ENCODE measurements at regions not wholly inside any gene's neighbourhood (a gene's known extent, or its start where the extent isn't known, plus 50 kb on each side); places are given as distances from the start of the nearest gene placed in this dataset.

DNA sequence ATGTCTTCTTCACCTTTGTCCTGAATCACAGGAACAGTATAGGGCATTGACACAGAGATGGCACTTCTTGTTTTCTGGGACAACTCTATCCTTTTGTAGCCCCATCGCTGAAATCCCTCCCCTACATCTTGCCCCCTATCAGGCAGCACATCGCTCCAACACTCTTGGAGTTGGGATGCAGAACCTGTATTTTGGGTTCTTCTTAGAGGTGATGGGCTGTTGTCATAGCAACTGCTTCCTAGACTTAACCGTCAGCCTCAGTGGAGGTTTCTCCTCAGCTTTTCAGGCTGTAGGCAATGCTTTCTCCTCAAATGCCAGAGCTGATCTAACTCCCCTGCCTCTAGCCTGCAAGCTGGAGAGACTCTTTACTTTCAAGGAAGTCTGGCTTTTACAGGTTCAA, 99.9 kb upstream of the SPRED2 start:
- Histone ChIP-seq H3K27ac (no peak overlapping the region), H3K27me3 (no peaks in the 10 kb centered on the region), H3K4me1 (no peaks in the 10 kb centered on the region), H3K9me3 (no peaks in the 10 kb centered on the region), H3K36me3 (ENCODE audit: low read depth, missing control alignments) (no peaks in the 10 kb centered on the region), H3K4me3 (no peak overlapping the region)
- no peak for DNase-seq
- 92 to 96% methylated on average over 3 of the region's 3 CpGs for WGBS, 2 donors
- TF ChIP-seq CTCF (IDR thresholded peaks at IDR 0.05) (no peak), POLR2A (IDR thresholded peaks at IDR 0.05) (no peak)
- intact Hi-C loops (cut with DNase I; ENCODE audit: low total_unique reads), result no loop called here

DNA sequence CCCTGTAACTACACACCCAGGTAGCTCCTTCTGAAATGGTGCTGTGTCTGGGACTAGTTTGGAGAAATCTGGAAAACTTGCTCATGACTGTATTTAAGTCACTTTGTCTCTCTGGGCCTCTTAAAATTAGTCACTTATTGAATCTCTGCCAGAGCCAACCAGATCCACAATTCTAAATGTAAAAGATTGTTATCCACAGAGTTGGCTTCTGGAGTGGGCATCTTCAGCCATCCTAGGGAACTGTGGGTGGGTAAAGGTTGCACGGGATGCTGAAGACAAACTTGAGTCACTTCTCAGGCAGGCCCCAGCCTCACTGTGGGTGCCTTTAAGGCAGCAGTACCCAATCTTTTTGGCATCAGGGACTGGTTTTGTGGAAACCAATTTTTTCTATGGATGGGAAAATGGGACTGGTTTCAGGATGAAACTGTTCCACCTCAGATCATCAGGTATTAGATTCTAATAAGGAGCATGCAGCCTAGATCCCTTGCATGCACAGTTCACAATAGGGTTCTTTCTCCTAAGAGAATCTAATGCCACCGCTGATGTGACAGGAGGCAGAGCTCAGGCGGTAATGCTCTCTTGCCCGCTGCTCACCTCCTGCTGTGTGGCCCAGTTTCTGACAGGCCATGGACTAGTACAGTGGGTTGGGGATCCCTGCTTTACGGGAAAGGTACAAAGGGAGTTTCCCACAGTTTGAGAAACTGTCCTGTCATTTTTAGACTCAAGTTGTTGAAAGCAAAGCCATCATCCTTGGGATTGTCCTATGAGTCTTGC, 98.3 kb upstream of the SPRED2 start:
- 95 to 100% methylated on average over 5 of the region's 5 CpGs for WGBS, 2 donors
- DNase-seq, result no peak
- H3K9me3 ChIP-seq, result no peaks in the 10 kb centered on the region
- H3K4me1 ChIP-seq, result no peaks in the 10 kb centered on the region
- no peak overlapping the region for H3K27ac ChIP-seq
- no peak overlapping the region for H3K4me3 ChIP-seq
- no peaks in the 10 kb centered on the region for H3K36me3 ChIP-seq (ENCODE audit: low read depth, missing control alignments)
- intact Hi-C loops (cut with DNase I; ENCODE audit: low total_unique reads), result no loop called here
- no peaks in the 10 kb centered on the region for H3K27me3 ChIP-seq
- no peak for TF ChIP-seq POLR2A (IDR thresholded peaks at IDR 0.05)

DNA sequence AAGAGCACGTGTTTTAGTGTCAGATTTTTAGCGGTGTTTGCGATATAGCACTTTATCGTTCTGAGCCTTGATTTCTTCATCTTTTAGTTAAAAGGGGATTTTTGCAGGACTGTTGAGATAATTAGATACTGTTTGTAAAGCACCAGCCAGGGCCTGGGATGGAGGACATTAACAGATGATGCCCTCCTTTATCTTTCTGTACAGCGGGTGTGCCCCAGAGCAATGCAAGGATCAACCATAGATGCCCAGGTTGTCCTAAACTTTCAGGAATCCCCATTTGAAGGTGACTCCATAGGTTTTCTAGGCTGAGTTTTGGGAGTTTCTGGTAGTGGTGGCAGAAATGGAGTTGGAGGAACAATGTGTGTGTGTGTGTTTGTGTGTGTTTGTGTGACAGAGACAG, 97.0 kb upstream of the SPRED2 start:
- no peak for DNase-seq
- TF ChIP-seq CTCF (IDR thresholded peaks at IDR 0.05) (no peak), POLR2A (IDR thresholded peaks at IDR 0.05) (no peak)
- Histone ChIP-seq H3K27ac (no peak overlapping the region), H3K4me3 (no peak overlapping the region), H3K4me1 (no peaks in the 10 kb centered on the region), H3K36me3 (ENCODE audit: low read depth, missing control alignments) (no peaks in the 10 kb centered on the region), H3K9me3 (no peaks in the 10 kb centered on the region), H3K27me3 (no peaks in the 10 kb centered on the region)
- intact Hi-C loops (cut with DNase I; ENCODE audit: low total_unique reads), result no loop called here
- 91 to 95% methylated on average over 5 of the region's 5 CpGs for WGBS, 2 donors

- 90 to 91% methylated on average over 1 of the region's 1 CpG for WGBS, 2 donors
- DNase-seq, result no peak
- Histone ChIP-seq H3K9me3 (no peaks in the 10 kb centered on the region), H3K4me1 (no peaks in the 10 kb centered on the region), H3K36me3 (ENCODE audit: low read depth, missing control alignments) (no peaks in the 10 kb centered on the region), H3K27me3 (no peaks in the 10 kb centered on the region), H3K4me3 (no peak overlapping the region), H3K27ac (no peak overlapping the region)
- intact Hi-C loops (cut with DNase I; ENCODE audit: low total_unique reads), result no loop called here
- TF ChIP-seq POLR2A (IDR thresholded peaks at IDR 0.05) (no peak), CTCF (IDR thresholded peaks at IDR 0.05) (no peak)
Measured at GRCh38 chr2:65528241-65528574, 95.8 kb upstream of the SPRED2 start.

DNA sequence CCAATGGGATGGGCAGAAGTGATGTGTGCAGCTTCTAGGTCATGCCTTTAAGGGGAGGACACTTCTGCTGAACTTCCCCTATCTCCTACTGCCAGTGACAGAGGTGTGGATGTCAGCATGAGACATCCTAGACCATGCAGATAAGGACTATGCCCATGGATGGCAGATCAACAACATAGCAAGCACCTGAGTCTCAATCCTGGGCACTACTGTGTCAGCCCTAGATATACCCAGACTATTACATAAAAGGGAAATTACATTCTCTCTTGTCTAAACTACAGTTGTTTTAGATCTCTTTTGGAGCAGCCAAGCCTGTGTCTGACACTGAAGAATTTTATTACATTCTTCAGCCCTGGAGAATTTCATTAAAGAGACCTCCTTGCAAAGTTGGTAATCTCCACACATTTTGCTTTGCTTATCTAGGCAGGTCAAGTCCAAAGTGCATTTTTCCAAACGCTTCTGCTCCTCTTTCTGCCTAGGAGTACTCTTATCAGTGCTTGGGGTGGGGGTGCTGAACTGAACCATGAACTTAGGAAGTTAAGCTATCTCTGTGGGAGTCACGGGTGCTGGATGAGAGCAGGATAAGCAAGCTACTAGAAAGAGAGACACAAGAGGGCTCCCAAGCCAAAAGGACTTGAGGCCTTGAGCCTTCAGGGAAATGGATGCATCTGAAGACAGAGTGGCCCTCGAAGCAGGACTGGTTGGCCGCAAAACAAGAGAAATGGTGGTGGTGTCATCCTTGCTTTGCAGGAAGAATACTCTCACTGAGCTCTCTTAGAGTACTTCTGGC, 95.2 kb upstream of the SPRED2 start:
- TF ChIP-seq POLR2A (IDR thresholded peaks at IDR 0.05) (no peak), CTCF (IDR thresholded peaks at IDR 0.05) (no peak)
- no peaks in the 10 kb centered on the region for H3K36me3 ChIP-seq (ENCODE audit: low read depth, missing control alignments)
- 52 to 65% methylated on average over 4 of the region's 4 CpGs for WGBS, 2 donors
- H3K4me3 ChIP-seq, result no peak overlapping the region
- H3K27ac ChIP-seq, result no peak overlapping the region
- intact Hi-C loops (cut with DNase I; ENCODE audit: low total_unique reads), result no loop called here
- no peak for DNase-seq
- no peaks in the 10 kb centered on the region for H3K4me1 ChIP-seq
- no peaks in the 10 kb centered on the region for H3K27me3 ChIP-seq
- no peaks in the 10 kb centered on the region for H3K9me3 ChIP-seq
